ENCODE measurements at regions not wholly inside any gene's neighbourhood (a gene's known extent, or its start where the extent isn't known, plus 50 kb on each side); places are given as distances from the start of the nearest gene placed in this dataset.
A peak's percentile ranks its signal among the peaks of the same experiment; 100 is the strongest.
"Not testable (repeated sequence)": the region's sequence is repeated elsewhere in the genome, so short reads cannot be mapped to it uniquely, and the experiment has no call there.

- DNase-seq, result no peak
Observed at GRCh38 chr1:56105397-56105796, 474.0 kb downstream of the PLPP3 start.

GRCh38 chr1:56099766-56100265 is 479.5 kb downstream of the PLPP3 start:
- DNase-seq, result peak; percentile 32

- DNase-seq, result peak; percentile 97
Observed at GRCh38 chr1:56098946-56099345, 480.4 kb downstream of the PLPP3 start.

- peak; percentile 49 for DNase-seq
Observed at GRCh38 chr1:56097713-56098112, 481.6 kb downstream of the PLPP3 start.

- DNase-seq, result peak; percentile 98
Observed at GRCh38 chr1:56095696-56096665, 483.4 kb downstream of the PLPP3 start.

GRCh38 chr1:56094168-56094567 is 485.2 kb downstream of the PLPP3 start:
- DNase-seq, result peak; percentile 73

- DNase-seq, result peak; percentile 59
Observed at GRCh38 chr1:56092684-56093570, 486.4 kb downstream of the PLPP3 start.

GRCh38 chr1:56089826-56090225 is 489.5 kb downstream of the PLPP3 start:
- not testable (repeated sequence) for DNase-seq

GRCh38 chr1:56084246-56084645 is 495.1 kb downstream of the PLPP3 start:
- no peak for DNase-seq

- DNase-seq, result no peak
Observed at GRCh38 chr1:56081736-56082135, 497.6 kb downstream of the PLPP3 start.

- peak; percentile 91 for DNase-seq
Observed at GRCh38 chr1:56081173-56081572, 498.2 kb downstream of the PLPP3 start.

- peak; percentile 46 for DNase-seq
Observed at GRCh38 chr1:56080123-56080522, 499.2 kb downstream of the PLPP3 start.

GRCh38 chr1:56079391-56079790 is 500.0 kb downstream of the PLPP3 start:
- DNase-seq, result no peak

GRCh38 chr1:56077206-56077605 is 502.2 kb downstream of the PLPP3 start:
- DNase-seq, result no peak

GRCh38 chr1:56074007-56074651 is 505.2 kb downstream of the PLPP3 start:
- peak; percentile 98 for DNase-seq

- no peak for DNase-seq
Observed at GRCh38 chr1:56073614-56074006, 505.8 kb downstream of the PLPP3 start.

- no peak for DNase-seq
Observed at GRCh38 chr1:56073206-56073605, 506.2 kb downstream of the PLPP3 start.

GRCh38 chr1:56072310-56072709 is 507.1 kb downstream of the PLPP3 start:
- DNase-seq, result no peak

- DNase-seq, result no peak
Observed at GRCh38 chr1:56071351-56071750, 508.0 kb downstream of the PLPP3 start.

GRCh38 chr1:56070601-56071000 is 508.8 kb downstream of the PLPP3 start:
- peak; percentile 89 for DNase-seq

GRCh38 chr1:56069824-56070223 is 509.5 kb downstream of the PLPP3 start:
- no peak for DNase-seq

- peak; percentile 55 for DNase-seq
Observed at GRCh38 chr1:56068908-56069307, 510.5 kb downstream of the PLPP3 start.

- no peak for DNase-seq
Observed at GRCh38 chr1:56068210-56068609, 511.2 kb downstream of the PLPP3 start.

All from fibroblast of skin of scalp (primary cell).